ENCODE measurements at regions not wholly inside any gene's neighbourhood (a gene's known extent, or its start where the extent isn't known, plus 50 kb on each side); places are given as distances from the start of the nearest gene placed in this dataset.

DNA sequence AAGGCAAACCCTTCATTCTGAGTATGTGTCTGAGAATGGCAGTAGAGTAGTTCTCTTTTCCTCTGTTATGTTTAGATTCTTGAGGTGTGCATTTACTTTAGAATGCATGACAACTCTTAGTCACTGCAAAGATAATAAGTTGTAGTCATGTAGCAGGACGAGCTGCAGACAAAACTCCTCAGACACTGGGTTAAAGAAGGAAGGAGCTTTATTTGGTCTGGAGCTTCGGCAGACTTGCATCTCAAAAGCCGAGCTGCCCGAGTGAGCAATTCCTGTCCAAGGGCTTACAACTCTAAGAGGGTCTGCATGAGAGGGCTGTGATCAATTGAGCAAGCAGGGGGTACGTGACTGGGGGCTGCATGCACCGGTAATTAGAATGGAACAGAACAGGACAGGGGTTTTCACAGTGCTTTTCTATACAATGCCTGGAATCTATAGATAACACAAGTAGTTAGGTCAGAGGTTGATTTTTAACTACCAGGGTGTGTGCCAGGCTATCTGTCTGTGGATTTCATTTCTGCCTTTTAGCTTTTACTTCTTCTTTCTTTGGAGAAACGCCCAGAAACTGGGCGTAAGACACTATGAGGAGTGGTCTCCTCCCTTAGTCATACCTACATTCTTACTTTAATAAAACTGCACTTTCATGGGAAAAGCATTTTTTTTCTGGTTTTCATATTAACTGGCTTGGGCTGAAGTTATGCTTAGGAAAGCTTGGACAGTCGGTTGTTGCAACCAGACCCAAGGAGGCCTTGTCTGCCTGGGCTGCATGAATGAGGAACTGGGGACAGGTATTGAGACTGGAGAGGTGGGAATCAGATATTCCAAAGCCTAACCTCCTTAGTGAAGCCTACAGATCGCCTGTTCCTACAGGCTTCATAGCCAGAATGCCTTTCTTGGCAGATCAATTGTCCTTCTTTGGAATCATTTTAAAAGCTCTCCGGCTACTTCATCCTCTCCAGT, 115.1 kb downstream of the RHOU start:
- peak; percentile 78 for DNase-seq

DNA sequence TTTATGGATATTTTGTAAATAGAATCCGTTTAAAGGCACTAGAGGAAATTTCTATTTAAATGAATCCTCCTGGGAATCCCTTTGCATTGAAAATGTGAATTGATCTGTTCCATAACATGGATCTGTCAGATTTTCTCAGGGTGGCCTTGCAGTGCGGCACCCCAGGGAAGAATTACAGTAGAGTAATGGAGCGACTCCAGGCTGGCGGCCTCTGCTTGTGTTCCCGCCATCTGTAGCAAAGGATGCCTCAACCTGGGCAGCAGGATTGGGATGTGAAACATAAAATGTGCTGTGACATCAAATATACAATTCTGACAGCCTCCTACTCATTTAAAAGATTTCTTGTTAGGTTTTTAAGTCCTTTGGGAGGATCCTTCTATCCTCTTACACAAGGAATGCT, 115.9 kb downstream of the RHOU start:
- DNase-seq, result no peak

DNA sequence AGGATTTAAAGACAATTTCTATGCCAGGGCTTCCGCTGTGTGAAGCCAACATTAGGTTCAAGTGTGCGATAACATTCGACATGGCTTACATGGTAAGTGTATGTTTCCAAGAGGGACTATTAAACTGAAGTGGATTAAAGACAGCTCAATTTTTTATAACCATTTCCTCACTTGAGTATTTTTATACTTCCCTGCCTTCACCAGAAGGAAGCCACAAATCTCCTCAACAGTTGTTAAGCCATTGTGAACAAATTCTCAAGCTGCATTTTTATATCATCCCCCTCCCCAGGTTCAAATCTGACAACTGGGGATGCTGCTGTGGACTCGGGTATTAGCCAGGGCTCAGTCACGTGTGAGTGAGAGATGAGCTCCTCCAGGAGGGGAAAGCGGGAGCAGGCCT, 116.3 kb downstream of the RHOU start:
- no peak for DNase-seq

DNA sequence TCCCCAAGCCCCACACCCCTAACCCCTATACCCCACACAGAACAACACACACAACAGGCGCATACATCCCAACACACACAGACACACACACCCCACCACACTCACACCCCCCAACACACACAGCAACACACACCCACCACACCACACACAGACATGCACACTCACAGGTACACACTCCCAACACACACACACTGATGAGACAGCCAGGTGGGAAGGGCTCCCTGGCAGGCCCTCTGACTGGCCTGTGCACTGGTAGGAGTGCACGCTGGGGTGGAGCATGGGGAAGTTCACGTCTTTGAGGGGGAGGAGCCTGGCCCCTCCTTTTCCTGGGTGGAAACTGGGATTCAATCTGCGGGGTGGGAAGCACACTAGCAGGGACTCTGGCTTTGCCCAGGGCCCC, 116.7 kb downstream of the RHOU start:
- DNase-seq, result peak; percentile 11

DNA sequence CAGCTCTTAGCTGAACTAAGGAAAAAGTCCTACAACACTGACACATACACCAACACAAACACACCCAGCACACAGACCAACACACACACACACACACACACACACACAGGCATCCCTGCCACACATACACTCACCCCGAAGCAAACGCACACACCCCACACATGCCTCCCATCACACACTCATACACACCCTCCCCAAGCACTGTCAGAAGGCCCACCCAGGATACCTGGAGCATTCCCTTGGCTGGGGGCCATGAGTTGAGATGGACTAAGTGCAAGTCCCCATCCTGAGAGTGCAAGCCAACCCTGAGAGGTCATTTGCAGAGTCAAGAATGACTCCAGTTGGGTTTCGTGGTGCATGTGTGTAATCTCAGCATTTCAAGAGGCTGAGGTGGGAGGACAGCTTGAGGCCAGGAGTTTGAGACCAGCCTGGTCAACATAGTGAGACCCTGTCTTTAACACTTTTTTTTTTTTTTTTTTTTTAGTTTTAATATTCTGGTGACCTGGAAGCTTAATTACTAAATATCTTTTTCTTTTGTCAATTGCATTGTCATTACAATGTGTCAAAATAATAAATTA, 117.3 kb downstream of the RHOU start:
- DNase-seq, result no peak

DNA sequence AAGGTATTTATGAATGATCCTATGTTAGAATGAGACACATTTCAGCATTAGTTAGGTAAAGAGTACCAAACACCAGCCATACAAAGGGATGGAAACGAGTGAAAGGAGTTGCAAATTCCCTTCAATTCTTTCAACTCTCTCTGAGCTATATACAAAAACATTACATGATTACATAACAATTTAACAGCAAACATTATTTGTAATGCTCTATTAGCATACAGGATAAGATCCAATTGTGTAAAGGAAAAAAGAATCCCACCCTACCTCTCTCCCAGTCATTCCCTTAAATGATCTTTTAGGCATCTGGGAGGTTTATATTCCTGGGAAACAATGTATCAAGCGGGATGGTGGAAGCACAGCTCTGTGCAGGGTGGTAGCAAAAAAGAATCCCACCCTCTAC, 117.9 kb downstream of the RHOU start:
- no peak for DNase-seq

DNA sequence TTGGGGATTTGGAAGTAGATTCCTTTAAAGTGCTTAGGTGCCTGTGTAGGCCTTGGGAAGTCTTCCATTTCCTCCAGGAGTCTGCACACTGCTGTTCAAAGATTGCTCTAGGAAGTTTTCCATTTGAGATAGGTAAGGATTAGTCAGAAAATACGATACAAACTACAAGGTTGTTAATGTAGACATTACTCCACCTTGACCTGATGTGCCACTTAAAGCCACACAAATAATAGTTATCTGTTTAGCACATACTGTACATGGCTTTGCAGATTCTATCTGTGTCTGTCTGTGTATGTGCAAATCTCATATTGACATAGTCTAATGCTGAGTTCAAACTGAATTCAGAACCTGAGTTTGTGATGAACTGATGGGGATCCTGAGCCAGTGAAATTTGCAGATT, 118.4 kb downstream of the RHOU start:
- no peak for DNase-seq

DNA sequence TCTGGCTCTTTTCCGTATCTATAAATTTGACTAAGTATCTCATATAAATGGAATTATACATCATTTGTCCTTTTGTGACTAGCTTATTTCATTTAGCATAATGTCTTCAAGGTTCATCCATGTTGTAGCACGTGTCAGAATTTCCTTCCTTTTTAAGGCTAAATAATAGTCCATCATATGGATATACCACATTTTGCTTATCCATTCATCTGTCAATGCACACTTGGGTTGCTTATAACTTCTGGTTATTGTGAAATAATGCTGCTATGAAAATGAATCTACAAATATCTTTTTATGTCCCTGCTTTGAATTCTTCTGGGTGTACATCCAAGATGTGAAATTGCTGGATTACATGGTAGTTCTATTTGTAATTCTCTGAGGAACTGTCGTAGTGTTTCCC, 119.6 kb downstream of the RHOU start:
- no peak for DNase-seq

DNA sequence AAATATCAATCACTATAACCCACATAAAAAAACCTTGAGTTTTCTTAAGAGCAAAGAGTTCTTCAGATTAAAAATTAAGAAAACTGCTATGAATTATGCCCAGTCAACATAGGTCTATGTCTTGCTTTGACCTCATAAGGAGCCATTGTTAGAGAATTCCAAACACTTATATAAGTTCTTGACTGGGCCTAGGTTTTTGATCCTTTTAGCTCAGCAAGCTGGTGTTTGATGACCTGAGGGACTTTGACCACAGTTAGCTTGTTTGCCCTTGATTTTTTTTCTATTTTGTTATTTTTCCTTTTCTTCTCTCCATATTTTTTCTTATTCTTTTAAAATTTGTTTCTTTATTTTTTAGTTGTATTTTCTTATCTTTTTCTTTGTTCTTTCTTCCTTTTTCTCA, 122.3 kb downstream of the RHOU start:
- DNase-seq, result no peak

DNA sequence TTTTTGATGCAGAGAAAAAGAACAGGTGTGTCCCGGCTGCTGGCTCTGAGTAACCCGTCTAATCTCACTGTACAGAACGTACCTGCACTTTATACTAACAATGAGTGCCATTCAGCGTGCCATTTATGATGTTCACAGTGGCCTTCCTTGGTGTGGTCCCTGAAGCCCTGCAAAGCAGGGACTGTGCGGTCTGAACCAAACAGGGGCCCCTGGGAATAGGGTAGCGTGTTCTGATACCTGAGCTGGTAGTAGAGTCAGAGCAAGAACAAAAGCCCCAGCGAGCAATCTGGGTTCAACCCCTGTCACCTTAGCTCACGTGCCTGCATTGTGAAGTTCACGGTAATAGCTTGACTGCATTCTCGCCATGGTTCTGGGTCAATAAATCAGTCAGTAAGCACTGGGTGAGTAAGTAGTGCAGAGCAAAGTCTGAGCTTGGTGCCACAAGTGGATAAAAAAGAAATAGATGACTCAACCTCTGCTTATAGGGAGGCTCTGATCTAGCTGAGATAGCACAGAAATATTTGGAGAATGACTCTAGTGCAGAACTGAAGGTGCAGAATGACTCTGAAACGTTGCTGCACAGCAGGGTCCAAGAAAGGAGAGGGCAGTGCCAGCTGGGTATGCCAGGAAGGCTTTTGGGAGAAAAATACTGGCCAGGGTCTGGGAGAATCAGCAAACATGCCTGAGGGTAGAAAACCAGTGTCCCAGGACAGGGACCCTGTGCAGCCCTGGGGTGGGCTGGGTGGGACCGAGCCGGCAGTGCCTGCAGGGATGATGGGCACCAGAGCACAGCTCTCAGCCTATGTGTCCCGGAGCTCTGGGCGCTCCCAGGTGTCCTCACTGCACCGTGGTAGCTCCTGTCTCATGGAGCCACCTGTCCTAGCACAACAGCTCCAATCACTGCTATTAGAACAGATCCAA, 125.9 kb downstream of the RHOU start:
- no peak for DNase-seq

DNA sequence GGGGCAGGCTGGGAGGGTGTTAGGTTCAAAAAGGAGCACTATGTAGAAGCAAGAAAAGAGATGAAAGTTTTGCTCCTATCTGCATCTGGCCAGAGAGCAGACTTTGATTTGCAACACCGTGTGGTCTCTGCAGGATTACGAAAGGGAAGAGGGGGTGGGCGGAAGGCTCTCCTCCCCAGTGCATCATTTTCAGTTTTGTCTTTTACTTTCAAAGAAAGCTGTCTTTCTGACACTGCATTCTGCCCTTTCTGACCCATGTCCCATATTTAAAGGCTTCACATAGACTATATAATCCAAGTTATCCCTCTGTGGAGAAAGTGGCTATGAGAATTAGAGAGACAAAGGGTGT, 126.5 kb downstream of the RHOU start:
- peak; percentile 85 for DNase-seq

DNA sequence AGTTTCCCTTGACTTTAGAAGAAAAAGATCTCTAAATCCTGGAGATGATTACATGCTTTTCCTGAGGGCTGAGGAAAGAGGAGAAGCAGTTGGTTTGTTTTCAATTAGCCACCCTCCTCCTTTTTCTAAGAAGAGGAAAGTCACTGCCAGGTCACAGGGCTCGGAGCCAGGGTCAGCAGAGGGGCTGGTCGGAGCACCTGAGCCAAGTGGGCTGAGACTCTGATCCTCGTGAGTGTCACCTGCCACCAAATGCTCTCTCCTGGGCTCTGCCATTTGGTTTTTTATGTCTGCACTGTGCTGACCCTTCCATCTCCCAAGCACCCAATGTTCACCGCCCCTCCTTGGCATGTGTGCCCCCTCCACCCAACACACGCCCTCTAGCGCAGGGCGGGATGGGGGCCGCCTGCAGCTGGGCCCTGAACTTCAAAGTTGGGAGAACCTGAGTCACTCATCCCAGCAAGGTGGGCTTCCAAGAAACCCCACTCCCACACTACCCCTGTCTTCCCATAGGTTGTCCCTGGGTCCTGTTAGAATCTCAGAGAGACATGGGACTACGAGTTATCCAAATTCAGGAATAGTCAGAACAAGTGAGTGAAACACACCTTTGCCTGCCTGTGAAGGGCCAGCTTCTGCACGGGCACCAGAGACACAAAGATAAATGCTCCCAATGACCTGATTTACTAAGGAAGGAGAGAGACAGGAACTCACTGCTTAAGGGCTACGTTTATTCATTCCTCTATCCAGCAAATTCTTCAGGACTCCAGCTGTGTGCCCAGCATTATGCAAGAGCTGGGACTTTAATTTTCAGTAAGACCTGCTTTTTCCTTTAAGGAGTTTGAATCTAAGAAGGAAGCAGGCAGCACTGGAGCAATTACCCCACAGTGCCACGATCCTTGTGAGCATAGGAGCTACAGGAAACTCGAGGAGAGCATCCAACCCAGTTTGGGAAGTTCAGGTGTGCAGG, 127.5 kb downstream of the RHOU start:
- DNase-seq, result no peak

DNA sequence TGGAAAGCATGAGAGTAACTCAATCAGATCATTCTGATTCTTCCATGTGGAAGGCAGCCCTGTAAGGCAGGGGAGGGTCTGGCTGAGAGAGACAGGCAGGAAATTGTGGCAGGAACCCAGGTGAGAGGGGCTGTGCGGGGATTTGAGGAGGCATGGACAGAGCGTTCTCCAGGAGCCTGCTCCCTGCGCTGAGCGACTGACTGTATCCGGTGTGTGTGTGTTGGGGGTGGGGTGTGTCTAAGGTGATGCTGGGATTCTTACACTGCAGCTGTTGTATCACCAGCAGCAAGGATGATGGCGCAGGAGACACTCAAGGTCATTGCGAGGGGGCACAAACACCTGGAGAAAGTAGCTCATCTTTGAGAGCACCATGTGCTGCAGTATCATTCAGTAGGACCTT, 128.5 kb downstream of the RHOU start:
- no peak for DNase-seq

DNA sequence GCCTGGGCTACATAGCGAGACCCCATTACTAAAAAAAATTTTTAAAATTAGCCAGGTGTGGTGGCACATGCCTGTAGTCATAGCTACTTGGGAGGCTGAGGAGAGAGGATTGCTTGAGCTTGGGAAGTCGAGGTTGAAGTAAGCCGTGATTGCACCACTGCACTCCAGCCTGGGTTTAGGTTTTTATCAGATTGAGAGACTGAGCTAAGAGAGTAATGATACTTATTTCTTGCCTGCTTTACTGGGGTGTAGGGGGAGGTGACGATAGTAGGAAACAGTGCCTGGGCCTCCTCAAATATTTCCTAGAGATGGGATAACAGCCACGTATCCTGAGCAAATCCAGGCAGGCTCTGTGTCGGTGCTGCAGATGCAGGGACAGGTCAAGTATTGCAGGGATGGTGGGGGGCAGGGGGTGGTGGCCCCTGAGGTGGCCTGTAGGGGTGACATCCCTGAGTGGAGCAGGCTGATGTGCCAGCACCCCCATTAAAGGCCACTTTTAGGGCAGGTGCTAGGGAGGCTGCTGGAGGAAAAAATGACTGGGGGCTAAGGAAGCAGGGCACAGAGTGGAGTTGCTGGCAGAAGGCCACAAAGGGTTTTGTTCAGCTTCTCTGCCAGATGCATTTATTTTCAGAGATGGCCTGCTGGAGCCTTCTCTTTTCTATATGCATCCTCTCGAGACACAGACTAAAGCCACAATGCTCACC, 130.5 kb downstream of the RHOU start:
- DNase-seq, result no peak

DNA sequence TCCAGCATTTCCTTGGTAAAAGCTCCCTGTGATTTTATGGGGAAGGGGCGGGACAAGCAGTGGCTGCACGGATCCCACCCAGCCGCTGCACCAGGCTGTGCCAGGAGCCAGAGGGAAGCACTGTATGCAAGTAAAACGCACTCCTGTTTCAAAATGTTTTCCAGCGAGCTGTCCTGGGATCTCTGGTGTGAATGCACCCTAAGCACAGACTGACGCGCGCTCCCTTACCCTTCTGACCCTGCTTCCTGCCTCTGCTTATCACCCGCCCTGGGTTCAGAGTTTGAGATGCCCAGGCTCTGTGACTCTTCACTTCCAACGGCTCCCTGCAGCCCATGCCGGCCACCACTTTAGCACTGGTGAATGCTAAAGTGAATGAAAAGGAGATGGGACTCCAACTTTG, 131.2 kb downstream of the RHOU start:
- no peak for DNase-seq

DNA sequence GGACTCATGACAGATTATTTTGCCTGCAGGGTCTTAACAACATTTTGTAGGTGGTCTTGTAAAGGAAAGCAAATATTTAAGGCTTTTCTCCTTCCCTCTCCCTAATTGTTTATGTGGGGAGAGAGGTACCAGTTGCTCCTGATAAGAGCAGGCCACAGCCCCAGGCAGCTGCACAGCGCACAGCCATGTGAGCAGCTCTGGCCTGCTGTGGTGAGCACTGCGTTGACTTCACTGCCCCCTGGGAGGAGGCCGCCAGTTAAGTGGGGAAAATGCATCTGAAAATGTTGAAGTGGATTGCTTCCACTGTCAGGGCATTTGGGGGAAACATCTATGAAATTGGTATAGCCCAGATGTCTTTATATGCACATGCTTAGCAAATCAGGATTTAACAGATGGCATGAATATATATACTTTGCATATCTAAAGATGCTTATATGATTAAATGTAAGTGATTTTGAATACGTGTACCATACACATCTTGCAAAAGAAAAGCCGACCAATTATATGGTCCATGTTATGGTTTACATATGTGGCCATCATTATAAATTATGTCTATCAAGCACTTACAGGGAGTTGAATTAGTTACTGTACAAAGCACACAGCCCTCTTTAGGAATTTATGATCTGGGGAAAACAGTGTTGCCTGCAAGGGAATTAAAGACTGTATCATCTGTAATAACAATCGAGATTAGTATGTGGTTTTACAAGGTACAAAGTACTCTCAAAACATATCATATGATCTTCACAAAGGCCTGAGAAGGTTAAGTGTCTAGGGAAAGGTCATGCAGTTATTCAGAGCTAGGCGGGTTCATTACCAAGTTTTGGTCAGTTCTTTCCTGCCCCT, 132.1 kb downstream of the RHOU start:
- no peak for DNase-seq

DNA sequence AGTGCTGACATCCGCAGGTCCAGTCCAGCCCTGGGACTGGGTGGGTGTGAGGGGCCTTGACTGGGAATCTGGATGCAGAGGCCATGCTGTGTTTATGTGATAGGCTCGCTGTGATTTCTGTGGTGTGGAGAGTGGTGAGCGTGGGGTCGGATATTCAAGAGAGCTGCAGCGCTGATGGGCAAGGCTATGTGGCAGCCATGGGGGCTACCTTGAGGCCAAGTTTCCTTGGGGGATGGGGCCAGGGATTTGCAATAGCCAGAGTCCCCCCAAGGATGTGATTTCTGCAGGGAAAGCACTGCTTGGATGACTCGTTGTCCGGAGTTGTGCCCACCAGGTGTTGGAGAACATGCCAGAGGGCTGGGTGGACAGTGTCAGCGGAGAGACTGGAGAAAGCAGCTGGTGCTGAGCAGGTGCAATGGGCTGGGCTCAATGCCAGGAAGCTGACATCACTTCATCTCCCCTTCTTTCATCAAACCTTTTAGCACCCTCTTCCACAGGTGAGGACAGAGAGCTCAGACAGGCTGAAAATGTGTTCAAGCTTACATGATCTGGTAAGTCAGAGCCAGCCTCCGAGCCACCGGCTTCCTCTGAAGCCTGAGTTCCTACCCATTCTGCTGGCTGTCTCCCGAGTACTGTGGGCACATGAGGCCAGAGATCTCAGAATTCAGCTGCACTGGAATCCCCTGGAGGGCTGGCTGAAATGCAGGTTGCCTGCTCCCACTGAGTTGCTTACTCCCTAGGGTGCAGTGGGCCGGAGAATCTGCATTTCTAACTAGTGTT, 132.9 kb downstream of the RHOU start:
- no peak for DNase-seq

DNA sequence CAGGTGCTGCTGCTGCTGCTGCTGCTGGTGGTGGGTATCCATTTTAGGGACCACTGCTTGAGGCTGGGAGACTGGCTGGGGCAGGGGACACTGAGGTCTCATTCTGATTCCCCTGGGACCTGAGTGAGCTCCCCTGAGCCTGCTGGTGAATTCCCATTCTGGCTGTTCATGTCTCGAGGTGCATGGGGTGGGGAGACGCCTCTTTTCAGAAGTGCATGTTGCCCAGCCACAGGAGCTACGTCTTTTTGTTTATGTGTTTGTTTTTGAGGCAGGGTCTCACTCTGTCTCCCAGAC, 133.4 kb downstream of the RHOU start:
- DNase-seq, result no peak

DNA sequence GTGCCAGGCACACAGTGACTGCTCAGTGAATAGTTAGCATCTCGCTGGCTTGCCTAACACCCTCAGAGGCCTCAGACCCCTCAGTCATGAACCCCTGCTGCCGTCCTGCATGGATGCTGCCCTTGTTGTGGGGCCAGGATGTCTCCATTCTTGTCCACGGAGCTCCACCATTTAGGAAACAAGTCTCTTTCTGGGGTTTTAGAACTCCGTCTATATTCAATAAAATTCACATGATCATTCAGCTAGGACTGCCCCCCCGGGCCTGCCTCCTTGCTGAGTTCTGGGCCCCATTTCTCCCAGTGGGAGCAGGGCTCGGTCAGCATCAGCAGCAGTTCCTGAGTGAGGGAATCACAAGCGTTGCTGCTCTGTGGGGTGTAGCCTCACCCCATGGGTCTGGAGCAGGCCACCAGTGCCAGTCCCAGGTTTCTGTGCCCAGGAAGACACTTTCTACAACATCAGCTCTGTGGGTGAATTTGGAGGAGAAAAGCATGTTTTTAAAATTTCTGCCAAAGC, 134.1 kb downstream of the RHOU start:
- DNase-seq, result no peak
